HepG2 (cell line): ENCODE measurements at regions not wholly inside any gene's neighbourhood (a gene's known extent, or its start where the extent isn't known, plus 50 kb on each side); places are given as distances from the start of the nearest gene placed in this dataset.

Experiments used
- EP300 ChIP-seq, 3 experiments: sonication (generic) in 1 of 3; formaldehyde crosslinking in 1 of 3; IDR thresholded peaks; 2 replicates each; pipeline versions ENCODE4 v1.5.1 to v1.6.1; 2011 to 2020; ENCODE audit warnings: low read depth in 2 of 3, low read length in 2 of 3, borderline replicate concordance in 1 of 3, improper control_type of control experiment in 1 of 3, mild to moderate bottlenecking in 1 of 3, missing genetic modification reagents in 1 of 3, moderate library complexity in 1 of 3
- MTA3 ChIP-seq: sonication (generic); formaldehyde crosslinking; IDR thresholded peaks from 2 replicates; pipeline ENCODE4 v1.4.0; 2020; ENCODE audit warnings: missing genetic modification reagents
- NFKBIZ ChIP-seq: IDR thresholded peaks from 2 replicates; pipeline ENCODE4 v1.6.1; 2018; ENCODE audit warnings: missing genetic modification reagents, missing compliant biosample characterization
- POLR2AphosphoS5 ChIP-seq: IDR thresholded peaks from 2 replicates; pipeline ENCODE4 v1.6.1; 2012; ENCODE audit warnings: low read depth, low read length
- RFX5 ChIP-seq: IDR thresholded peaks from 2 replicates; pipeline ENCODE4 v1.6.1; 2011; ENCODE audit warnings: low read depth, low read length, improper control_type of control experiment
- RXRA ChIP-seq: sonication (generic); formaldehyde crosslinking; IDR thresholded peaks from 2 replicates; pipeline ENCODE4 v1.5.1; 2020; ENCODE audit warnings: missing genetic modification reagents
- ZNF292 ChIP-seq: sonication (generic); formaldehyde crosslinking; IDR thresholded peaks from 2 replicates; pipeline ENCODE4 v1.8.1; 2022; ENCODE audit warnings: mild to moderate bottlenecking, low read depth, missing genetic modification reagents, borderline replicate concordance
- TF ChIP-seq, protein P1 (sequence below): sonication (generic); formaldehyde crosslinking; IDR thresholded peaks from 2 replicates; pipeline ENCODE4 v1.4.0; 2020; ENCODE audit warnings: missing genetic modification reagents
- TF ChIP-seq, protein P2 (sequence below): sonication (generic); formaldehyde crosslinking; IDR thresholded peaks from 2 replicates; pipeline ENCODE4 v1.5.0; 2020; ENCODE audit warnings: mild to moderate bottlenecking, missing genetic modification reagents, moderate library complexity
- TF ChIP-seq, protein P3 (sequence below): sonication (generic); formaldehyde crosslinking; IDR thresholded peaks from 2 replicates; pipeline ENCODE4 v1.4.0; 2020; ENCODE audit warnings: missing genetic modification reagents, borderline replicate concordance

DNA sequence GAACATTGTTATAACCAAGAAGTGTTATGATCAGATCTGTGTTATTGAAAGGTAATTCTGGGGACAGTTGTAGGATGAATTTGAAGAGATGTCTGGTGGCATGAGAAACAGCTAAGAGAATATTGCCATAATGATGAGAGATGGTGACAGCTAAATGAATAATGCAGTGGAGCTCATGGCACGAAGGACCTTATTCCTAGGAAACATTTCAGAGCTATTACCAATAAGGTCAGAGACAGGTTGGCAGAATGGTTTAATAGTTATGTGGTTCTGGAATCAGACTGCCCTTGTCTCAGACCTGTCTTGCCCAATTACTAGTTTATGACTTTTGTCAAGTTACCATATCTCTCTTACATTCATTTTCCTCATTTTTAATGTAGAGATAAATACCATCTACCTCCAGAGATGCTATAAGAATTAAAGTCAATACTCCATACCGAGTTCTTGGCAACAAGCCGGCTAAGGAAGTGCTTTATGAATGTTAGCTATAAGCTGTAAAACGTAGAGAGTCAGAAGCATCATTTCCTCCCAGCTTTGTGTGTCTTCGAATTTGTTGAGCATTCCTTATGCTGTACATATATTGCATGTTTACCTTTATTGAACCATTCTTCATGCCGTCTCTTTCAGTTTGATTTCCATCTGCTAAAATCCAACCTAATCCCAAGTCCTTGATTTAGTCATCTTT lies 73.6 kb upstream of the COL5A2 start:
- TF ChIP-seq, protein P1, sequence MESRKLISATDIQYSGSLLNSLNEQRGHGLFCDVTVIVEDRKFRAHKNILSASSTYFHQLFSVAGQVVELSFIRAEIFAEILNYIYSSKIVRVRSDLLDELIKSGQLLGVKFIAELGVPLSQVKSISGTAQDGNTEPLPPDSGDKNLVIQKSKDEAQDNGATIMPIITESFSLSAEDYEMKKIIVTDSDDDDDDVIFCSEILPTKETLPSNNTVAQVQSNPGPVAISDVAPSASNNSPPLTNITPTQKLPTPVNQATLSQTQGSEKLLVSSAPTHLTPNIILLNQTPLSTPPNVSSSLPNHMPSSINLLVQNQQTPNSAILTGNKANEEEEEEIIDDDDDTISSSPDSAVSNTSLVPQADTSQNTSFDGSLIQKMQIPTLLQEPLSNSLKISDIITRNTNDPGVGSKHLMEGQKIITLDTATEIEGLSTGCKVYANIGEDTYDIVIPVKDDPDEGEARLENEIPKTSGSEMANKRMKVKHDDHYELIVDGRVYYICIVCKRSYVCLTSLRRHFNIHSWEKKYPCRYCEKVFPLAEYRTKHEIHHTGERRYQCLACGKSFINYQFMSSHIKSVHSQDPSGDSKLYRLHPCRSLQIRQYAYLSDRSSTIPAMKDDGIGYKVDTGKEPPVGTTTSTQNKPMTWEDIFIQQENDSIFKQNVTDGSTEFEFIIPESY (CRISPR knock-in tag) = no peak
- TF ChIP-seq, protein P2, sequence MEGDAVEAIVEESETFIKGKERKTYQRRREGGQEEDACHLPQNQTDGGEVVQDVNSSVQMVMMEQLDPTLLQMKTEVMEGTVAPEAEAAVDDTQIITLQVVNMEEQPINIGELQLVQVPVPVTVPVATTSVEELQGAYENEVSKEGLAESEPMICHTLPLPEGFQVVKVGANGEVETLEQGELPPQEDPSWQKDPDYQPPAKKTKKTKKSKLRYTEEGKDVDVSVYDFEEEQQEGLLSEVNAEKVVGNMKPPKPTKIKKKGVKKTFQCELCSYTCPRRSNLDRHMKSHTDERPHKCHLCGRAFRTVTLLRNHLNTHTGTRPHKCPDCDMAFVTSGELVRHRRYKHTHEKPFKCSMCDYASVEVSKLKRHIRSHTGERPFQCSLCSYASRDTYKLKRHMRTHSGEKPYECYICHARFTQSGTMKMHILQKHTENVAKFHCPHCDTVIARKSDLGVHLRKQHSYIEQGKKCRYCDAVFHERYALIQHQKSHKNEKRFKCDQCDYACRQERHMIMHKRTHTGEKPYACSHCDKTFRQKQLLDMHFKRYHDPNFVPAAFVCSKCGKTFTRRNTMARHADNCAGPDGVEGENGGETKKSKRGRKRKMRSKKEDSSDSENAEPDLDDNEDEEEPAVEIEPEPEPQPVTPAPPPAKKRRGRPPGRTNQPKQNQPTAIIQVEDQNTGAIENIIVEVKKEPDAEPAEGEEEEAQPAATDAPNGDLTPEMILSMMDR (CRISPR knock-in tag) = no peak
- TF ChIP-seq ZNF292 (no peak), POLR2AphosphoS5 (no peak), NFKBIZ (CRISPR knock-in tag) (no peak), RFX5 (no peak), MTA3 (no peak), EP300 (IDR thresholded peaks at IDR 0.05; ENCODE audit: low read depth in 2 of 2, low read length in 2 of 2) (no peak), EP300 (CRISPR knock-in tag; IDR thresholded peaks at IDR 0.05; ENCODE audit: borderline replicate concordance) (no peak), RXRA (CRISPR knock-in tag) (no peak)
- TF ChIP-seq, protein P3, sequence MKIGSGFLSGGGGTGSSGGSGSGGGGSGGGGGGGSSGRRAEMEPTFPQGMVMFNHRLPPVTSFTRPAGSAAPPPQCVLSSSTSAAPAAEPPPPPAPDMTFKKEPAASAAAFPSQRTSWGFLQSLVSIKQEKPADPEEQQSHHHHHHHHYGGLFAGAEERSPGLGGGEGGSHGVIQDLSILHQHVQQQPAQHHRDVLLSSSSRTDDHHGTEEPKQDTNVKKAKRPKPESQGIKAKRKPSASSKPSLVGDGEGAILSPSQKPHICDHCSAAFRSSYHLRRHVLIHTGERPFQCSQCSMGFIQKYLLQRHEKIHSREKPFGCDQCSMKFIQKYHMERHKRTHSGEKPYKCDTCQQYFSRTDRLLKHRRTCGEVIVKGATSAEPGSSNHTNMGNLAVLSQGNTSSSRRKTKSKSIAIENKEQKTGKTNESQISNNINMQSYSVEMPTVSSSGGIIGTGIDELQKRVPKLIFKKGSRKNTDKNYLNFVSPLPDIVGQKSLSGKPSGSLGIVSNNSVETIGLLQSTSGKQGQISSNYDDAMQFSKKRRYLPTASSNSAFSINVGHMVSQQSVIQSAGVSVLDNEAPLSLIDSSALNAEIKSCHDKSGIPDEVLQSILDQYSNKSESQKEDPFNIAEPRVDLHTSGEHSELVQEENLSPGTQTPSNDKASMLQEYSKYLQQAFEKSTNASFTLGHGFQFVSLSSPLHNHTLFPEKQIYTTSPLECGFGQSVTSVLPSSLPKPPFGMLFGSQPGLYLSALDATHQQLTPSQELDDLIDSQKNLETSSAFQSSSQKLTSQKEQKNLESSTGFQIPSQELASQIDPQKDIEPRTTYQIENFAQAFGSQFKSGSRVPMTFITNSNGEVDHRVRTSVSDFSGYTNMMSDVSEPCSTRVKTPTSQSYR (CRISPR knock-in tag) = no peak
